Left ventricle myocardium inferior (tissue), 1 donor: ENCODE measurements at regions not wholly inside any gene's neighbourhood (a gene's known extent, or its start where the extent isn't known, plus 50 kb on each side); places are given as distances from the start of the nearest gene placed in this dataset.

Source experiments
- DNase-seq: peaks from one replicate; pipeline ENCODE4 v3.0.0-alpha.2; 2020
- H3K27ac ChIP-seq: fragments of 200-600 bp; replicated peaks from 2 replicates; pipeline ENCODE4 v1.8.0; 2021
- H3K27me3 ChIP-seq: fragments of 200-600 bp; 2 replicates; pipeline ENCODE4 v1.8.0; 2021; ENCODE audit warnings: low read depth
- H3K36me3 ChIP-seq: fragments of 200-600 bp; 2 replicates; pipeline ENCODE4 v1.8.0; 2021
- H3K4me1 ChIP-seq: fragments of 200-600 bp; 2 replicates; pipeline ENCODE4 v1.8.0; 2021
- H3K4me3 ChIP-seq: fragments of 200-600 bp; 2 replicates; pipeline ENCODE4 v1.8.0; 2021; ENCODE audit warnings: mild to moderate bottlenecking, moderate library complexity
- H3K9me3 ChIP-seq: fragments of 200-600 bp; replicated peaks from 2 replicates; pipeline ENCODE4 v1.8.0; 2021
- intact Hi-C: fragments of 100-400 bp; cut with micrococcal nuclease; formaldehyde crosslinking; loops from one replicate; pipeline ENCODE4 v1.11.0; 2022
- TF ChIP-seq, protein P1 (sequence below): fragments of 200-600 bp; IDR thresholded peaks from 2 replicates; pipeline ENCODE4 v1.8.0; 2021; ENCODE audit warnings: antibody characterized with exemption, mild to moderate bottlenecking, borderline replicate concordance
- donor health status: DM: no; HTN: yes; CAD: no; lungs with severe emphysema.

DNA sequence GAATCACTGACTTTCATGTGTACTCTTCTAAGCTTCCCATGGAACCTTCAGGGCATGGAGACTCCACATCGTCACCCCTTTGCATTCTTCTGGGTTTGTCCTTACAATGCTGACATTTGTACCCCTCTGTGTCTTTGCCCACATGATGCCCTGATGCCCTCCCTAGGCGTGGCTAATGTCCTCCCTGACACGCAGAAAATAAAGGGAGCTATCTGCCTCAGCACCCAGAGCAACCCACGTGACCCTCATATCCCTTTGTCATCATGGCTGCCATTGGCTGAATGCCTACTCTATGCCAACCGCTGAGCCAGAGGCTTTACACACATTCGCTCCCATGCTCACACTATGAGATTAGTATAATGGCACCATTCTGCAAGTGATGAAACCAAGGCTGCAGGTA lies 86.4 kb upstream of the KLHL29 start:
- intact Hi-C loops, result no loop called here
- TF ChIP-seq, protein P1, sequence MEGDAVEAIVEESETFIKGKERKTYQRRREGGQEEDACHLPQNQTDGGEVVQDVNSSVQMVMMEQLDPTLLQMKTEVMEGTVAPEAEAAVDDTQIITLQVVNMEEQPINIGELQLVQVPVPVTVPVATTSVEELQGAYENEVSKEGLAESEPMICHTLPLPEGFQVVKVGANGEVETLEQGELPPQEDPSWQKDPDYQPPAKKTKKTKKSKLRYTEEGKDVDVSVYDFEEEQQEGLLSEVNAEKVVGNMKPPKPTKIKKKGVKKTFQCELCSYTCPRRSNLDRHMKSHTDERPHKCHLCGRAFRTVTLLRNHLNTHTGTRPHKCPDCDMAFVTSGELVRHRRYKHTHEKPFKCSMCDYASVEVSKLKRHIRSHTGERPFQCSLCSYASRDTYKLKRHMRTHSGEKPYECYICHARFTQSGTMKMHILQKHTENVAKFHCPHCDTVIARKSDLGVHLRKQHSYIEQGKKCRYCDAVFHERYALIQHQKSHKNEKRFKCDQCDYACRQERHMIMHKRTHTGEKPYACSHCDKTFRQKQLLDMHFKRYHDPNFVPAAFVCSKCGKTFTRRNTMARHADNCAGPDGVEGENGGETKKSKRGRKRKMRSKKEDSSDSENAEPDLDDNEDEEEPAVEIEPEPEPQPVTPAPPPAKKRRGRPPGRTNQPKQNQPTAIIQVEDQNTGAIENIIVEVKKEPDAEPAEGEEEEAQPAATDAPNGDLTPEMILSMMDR, result no peak
- H3K4me3 ChIP-seq, result no peak overlapping the region
- no peaks in the 10 kb centered on the region for H3K36me3 ChIP-seq
- no peaks in the 10 kb centered on the region for H3K4me1 ChIP-seq
- no peak for DNase-seq
- H3K9me3 ChIP-seq, result no peaks in the 10 kb centered on the region
- no peak overlapping the region for H3K27ac ChIP-seq
- H3K27me3 ChIP-seq, result peaks cover 33% of the 10 kb centered on the region

DNA sequence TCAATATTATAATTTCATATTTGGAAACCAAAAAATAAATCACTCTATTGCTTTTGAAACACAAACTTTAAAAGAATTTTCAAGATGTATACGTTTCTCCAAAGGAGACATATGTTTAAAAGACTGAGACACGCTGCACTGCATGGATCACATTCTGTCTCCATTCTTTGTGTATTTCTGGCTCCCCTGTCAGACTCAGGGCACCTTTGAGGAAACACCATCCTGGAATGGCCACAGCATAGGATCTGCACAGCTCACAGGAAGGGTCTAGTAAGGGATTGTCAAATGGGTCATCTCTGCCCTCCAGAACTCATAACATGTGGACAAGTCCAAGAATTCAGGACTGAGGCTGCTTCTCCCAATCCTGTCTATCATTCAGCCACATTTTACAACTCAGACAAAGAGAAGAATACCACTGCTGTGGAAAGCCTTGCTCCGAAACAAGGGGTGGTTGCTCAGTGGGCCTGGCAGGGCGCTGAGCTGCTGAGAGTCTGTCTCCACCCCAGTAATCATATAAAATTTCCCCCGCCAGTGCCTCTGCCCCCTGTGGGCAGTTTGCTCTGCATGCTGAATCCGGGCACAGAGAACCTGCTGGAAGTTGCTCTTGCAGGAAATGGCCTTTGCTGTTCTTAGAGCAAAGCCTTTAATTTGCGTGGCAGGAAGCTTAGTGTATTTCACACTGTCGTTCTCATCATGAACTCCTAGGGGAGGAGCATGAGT lies 85.3 kb upstream of the KLHL29 start:
- TF ChIP-seq, protein P1, result no peak
- H3K4me1 ChIP-seq, result no peaks in the 10 kb centered on the region
- no peaks in the 10 kb centered on the region for H3K36me3 ChIP-seq
- intact Hi-C loops, result no loop called here
- no peak for DNase-seq
- no peaks in the 10 kb centered on the region for H3K9me3 ChIP-seq
- no peak overlapping the region for H3K4me3 ChIP-seq
- no peak overlapping the region for H3K27ac ChIP-seq
- peaks cover 37% of the 10 kb centered on the region for H3K27me3 ChIP-seq

DNA sequence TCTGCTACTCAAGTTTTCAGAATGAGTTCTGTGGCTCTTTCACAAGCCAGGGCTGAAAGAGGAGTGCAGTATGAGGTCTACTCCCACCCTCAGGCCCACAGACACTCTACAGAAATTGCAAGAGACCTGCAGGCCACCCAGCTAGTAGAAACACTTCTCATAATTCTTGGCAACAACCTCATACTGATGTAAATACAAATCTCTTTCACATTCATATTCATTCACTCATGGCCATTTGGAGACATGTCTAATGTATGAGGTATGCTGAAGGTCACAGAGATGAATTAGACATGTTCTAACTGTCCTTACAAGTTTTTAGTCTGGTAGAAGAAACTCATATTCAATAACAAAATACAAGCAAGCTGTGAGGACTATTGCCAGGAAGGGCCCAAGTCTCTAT lies 83.8 kb upstream of the KLHL29 start:
- TF ChIP-seq, protein P1, result no peak
- no peak for DNase-seq
- H3K27ac ChIP-seq, result no peak overlapping the region
- no peak overlapping the region for H3K4me3 ChIP-seq
- peaks cover 42% of the 10 kb centered on the region for H3K27me3 ChIP-seq
- no peaks in the 10 kb centered on the region for H3K36me3 ChIP-seq
- no peaks in the 10 kb centered on the region for H3K4me1 ChIP-seq
- H3K9me3 ChIP-seq, result no peaks in the 10 kb centered on the region
- intact Hi-C loops, result no loop called here

DNA sequence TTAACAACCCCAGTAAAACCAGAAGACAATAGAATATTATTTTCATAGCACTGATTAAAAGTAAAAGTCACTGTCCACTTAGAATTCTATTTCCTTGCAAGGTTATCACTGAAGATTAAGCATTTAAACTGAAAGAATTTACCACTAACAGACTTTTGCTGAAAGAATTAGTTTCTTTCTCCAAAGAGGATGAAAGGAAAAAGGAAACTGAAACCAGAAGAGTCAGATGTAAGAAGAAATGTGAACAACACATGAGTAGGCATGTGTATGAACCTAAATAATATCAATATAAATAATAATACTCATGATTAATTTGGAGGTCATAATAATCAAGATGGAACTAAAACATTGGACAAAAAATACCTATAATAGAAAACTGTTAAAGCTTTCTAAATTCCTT lies 82.4 kb upstream of the KLHL29 start:
- H3K4me1 ChIP-seq, result no peaks in the 10 kb centered on the region

DNA sequence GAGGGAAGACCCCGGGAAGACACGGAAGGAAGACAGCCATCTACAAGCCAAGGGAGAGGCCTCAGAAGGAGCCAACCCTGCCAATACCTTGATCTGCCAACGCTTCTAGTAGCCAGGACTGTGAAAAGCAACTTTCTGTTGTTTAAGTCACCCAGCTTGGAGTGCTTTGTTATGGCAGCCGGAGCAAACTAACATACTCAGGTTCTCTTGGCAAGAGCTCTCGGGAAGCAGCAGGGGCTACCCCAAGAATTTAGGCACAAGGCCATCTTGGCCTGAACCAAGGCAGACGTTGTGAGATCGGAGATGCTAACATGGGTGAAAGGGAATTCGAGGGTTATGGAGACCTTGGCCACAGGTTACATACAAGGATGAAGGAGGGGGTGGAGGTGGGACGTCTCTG lies 78.6 kb upstream of the KLHL29 start:
- H3K4me3 ChIP-seq, result no peak overlapping the region
- no peaks in the 10 kb centered on the region for H3K4me1 ChIP-seq
- no peak overlapping the region for H3K27ac ChIP-seq
- intact Hi-C loops, result no loop called here
- H3K27me3 ChIP-seq, result peaks cover 45% of the 10 kb centered on the region
- TF ChIP-seq, protein P1, result no peak
- no peak for DNase-seq
- H3K9me3 ChIP-seq, result no peaks in the 10 kb centered on the region
- H3K36me3 ChIP-seq, result no peaks in the 10 kb centered on the region

More for the DNA sequence above, 82.4 kb upstream of the KLHL29 start:
- Histone ChIP-seq H3K27ac (no peak overlapping the region), H3K27me3 (peaks cover 46% of the 10 kb centered on the region), H3K4me3 (no peak overlapping the region), H3K9me3 (no peaks in the 10 kb centered on the region), H3K36me3 (no peaks in the 10 kb centered on the region)
- TF ChIP-seq, protein P1, result no peak
- no peak for DNase-seq
- intact Hi-C loops, result no loop called here
